ENCODE measurements at regions not wholly inside any gene's neighbourhood (a gene's known extent, or its start where the extent isn't known, plus 50 kb on each side); places are given as distances from the start of the nearest gene placed in this dataset.

GRCh38 chr4:60313611-60314178 lies 886.4 kb upstream of the ADGRL3 start:
- Histone ChIP-seq H2BK5ac (ENCODE audit: insufficient read length, low read length) (no peak overlapping the region), H3K56ac (ENCODE audit: insufficient read length, low read depth, low read length) (no peak overlapping the region), H4K91ac (ENCODE audit: insufficient read length, low read depth, low read length) (no peak overlapping the region), H3K79me2 (ENCODE audit: insufficient read depth, low read length) (no peaks in the 10 kb centered on the region), H2BK12ac (ENCODE audit: insufficient read length, low read depth, low read length) (no peak overlapping the region), H3K4ac (ENCODE audit: low read depth, low read length) (no peak overlapping the region), H2AK5ac (ENCODE audit: insufficient read length, low read length) (no peak overlapping the region), H4K8ac (replicated peaks; ENCODE audit: insufficient read length, low read depth, low read length) (no peak overlapping the region), H3K18ac (ENCODE audit: insufficient read length, low read depth, low read length) (no peak overlapping the region), H3K27ac (ENCODE audit: insufficient read length, low read depth, low read length) (no peak overlapping the region), H3K4me2 (ENCODE audit: insufficient read depth, insufficient read length, low read length) (no peak overlapping the region), H3K23ac (ENCODE audit: insufficient read length, low read depth, low read length) (no peak overlapping the region), H3K14ac (ENCODE audit: insufficient read depth, low read length) (no peak overlapping the region), H2BK15ac (ENCODE audit: low read depth, low read length) (no peak overlapping the region), H3K4me1 (ENCODE audit: insufficient read depth, low read length) (no peaks in the 10 kb centered on the region), H3T11ph (ENCODE audit: low read length) (no peak overlapping the region), H3K9ac (ENCODE audit: extremely low read depth, insufficient read length, low read length) (no peak overlapping the region), H3K9me3 (ENCODE audit: control insufficient read depth, low read depth, low read length) (no peaks in the 10 kb centered on the region), H3K27me3 (ENCODE audit: insufficient read depth, low read length) (no peaks in the 10 kb centered on the region), H3K23me2 (ENCODE audit: insufficient read length, low read depth, low read length, poor library complexity, severe bottlenecking) (no peaks in the 10 kb centered on the region), H4K5ac (ENCODE audit: insufficient read length, low read depth, low read length) (no peak overlapping the region), H2AFZ (ENCODE audit: low read length) (no peak overlapping the region), H3K79me1 (ENCODE audit: insufficient read depth, low read depth, low read length, poor library complexity, severe bottlenecking) (no peaks in the 10 kb centered on the region), H2BK120ac (ENCODE audit: low read depth, low read length, poor library complexity, severe bottlenecking) (no peak overlapping the region), H2BK20ac (ENCODE audit: low read depth, low read length, poor library complexity, severe bottlenecking) (no peak overlapping the region), H4K20me1 (ENCODE audit: control insufficient read depth, insufficient read depth, insufficient read length) (no peaks in the 10 kb centered on the region)
- no peaks in the 10 kb centered on the region; the same call in 1 of the 2 replicates for H3K27me3 Mint-ChIP-seq (ENCODE audit: low read depth)
- peak overlapping the region in 1 of 3 experiments; percentile 66; a peak in 2 of 7 replicates for H3K27ac Mint-ChIP-seq
- no peak for TF ChIP-seq CTCF (conservative IDR thresholded peaks at IDR 0.05)
- no CpG with 5 or more reads among the region's 2 CpGs for WGBS (ENCODE audit: extremely low coverage, insufficient read length, low lambda C conversion rate)
- H3K4me1 Mint-ChIP-seq = peaks cover 0 to 23% of the 10 kb centered on the region in 2 experiments; a peak in 2 of 4 replicates
- peaks cover 0 to 2% (median 0%) of the 10 kb centered on the region in 3 experiments; a peak in 2 of 7 replicates for H3K36me3 Mint-ChIP-seq (ENCODE audit: insufficient read depth in 1 of 3, low read depth in 3 of 3)
- H3K9me3 Mint-ChIP-seq = peaks cover 0 to 5% of the 10 kb centered on the region in 2 experiments; a peak in 2 of 5 replicates
- DNase-seq = no peak
- no peak overlapping the region for H3K4me3 Mint-ChIP-seq

All from H9 (cell line).